ENCODE measurements at regions not wholly inside any gene's neighbourhood (a gene's known extent, or its start where the extent isn't known, plus 50 kb on each side); places are given as distances from the start of the nearest gene placed in this dataset.

- TF ChIP-seq POLR2AphosphoS5 (IDR thresholded peaks at IDR 0.05; ENCODE audit: low read depth, low read length), result no peak
- TF ChIP-seq REST (IDR thresholded peaks at IDR 0.05; ENCODE audit: insufficient read depth in 1 of 2, low read depth in 2 of 2, low read length in 2 of 2), result no peak
- TF ChIP-seq FOXP2 (optimal IDR thresholded peaks at IDR 0.05; ENCODE audit: borderline replicate concordance, extremely low read depth, extremely low read length, insufficient read depth), result no peak
- no peak for TF ChIP-seq TAF1 (IDR thresholded peaks at IDR 0.05; ENCODE audit: borderline replicate concordance, insufficient read depth, low read length)
- TF ChIP-seq SIN3A (IDR thresholded peaks at IDR 0.05; ENCODE audit: borderline replicate concordance, insufficient read depth, low read length), result no peak
These were observed 129.4 kb downstream of the CDH26 start for GRCh38 chr20:60087563-60088105.

- no peak for TF ChIP-seq SIN3A (IDR thresholded peaks at IDR 0.05; ENCODE audit: borderline replicate concordance, insufficient read depth, low read length)
- no peak for TF ChIP-seq TAF1 (IDR thresholded peaks at IDR 0.05; ENCODE audit: borderline replicate concordance, insufficient read depth, low read length)
- no peak for TF ChIP-seq REST (IDR thresholded peaks at IDR 0.05; ENCODE audit: insufficient read depth in 1 of 2, low read depth in 2 of 2, low read length in 2 of 2)
- no peak for TF ChIP-seq POLR2AphosphoS5 (IDR thresholded peaks at IDR 0.05; ENCODE audit: low read depth, low read length)
- no peak for TF ChIP-seq FOXP2 (optimal IDR thresholded peaks at IDR 0.05; ENCODE audit: borderline replicate concordance, extremely low read depth, extremely low read length, insufficient read depth)
These were observed 130.0 kb downstream of the CDH26 start for GRCh38 chr20:60088236-60088635.

- TF ChIP-seq TAF1 (IDR thresholded peaks at IDR 0.05; ENCODE audit: borderline replicate concordance, insufficient read depth, low read length) (no peak), SIN3A (IDR thresholded peaks at IDR 0.05; ENCODE audit: borderline replicate concordance, insufficient read depth, low read length) (no peak), FOXP2 (optimal IDR thresholded peaks at IDR 0.05; ENCODE audit: borderline replicate concordance, extremely low read depth, extremely low read length, insufficient read depth) (no peak), REST (IDR thresholded peaks at IDR 0.05; ENCODE audit: insufficient read depth in 1 of 2, low read depth in 2 of 2, low read length in 2 of 2) (no peak), POLR2AphosphoS5 (IDR thresholded peaks at IDR 0.05; ENCODE audit: low read depth, low read length) (no peak)
These were observed 132.4 kb downstream of the CDH26 start for GRCh38 chr20:60090631-60091030.

GRCh38 chr20:60091305-60091704 lies 133.1 kb downstream of the CDH26 start:
- no peak for TF ChIP-seq FOXP2 (optimal IDR thresholded peaks at IDR 0.05; ENCODE audit: borderline replicate concordance, extremely low read depth, extremely low read length, insufficient read depth)
- no peak for TF ChIP-seq POLR2AphosphoS5 (IDR thresholded peaks at IDR 0.05; ENCODE audit: low read depth, low read length)
- TF ChIP-seq REST (IDR thresholded peaks at IDR 0.05; ENCODE audit: insufficient read depth in 1 of 2, low read depth in 2 of 2, low read length in 2 of 2), result no peak
- no peak for TF ChIP-seq SIN3A (IDR thresholded peaks at IDR 0.05; ENCODE audit: borderline replicate concordance, insufficient read depth, low read length)
- no peak for TF ChIP-seq TAF1 (IDR thresholded peaks at IDR 0.05; ENCODE audit: borderline replicate concordance, insufficient read depth, low read length)

- TF ChIP-seq TAF1 (IDR thresholded peaks at IDR 0.05; ENCODE audit: borderline replicate concordance, insufficient read depth, low read length) (no peak), POLR2AphosphoS5 (IDR thresholded peaks at IDR 0.05; ENCODE audit: low read depth, low read length) (no peak), FOXP2 (optimal IDR thresholded peaks at IDR 0.05; ENCODE audit: borderline replicate concordance, extremely low read depth, extremely low read length, insufficient read depth) (no peak), SIN3A (IDR thresholded peaks at IDR 0.05; ENCODE audit: borderline replicate concordance, insufficient read depth, low read length) (no peak), REST (IDR thresholded peaks at IDR 0.05; ENCODE audit: insufficient read depth in 1 of 2, low read depth in 2 of 2, low read length in 2 of 2) (no peak)
These were observed 133.6 kb downstream of the CDH26 start for GRCh38 chr20:60091861-60092260.

Data from PFSK-1 (cell line).